ENCODE measurements at regions not wholly inside any gene's neighbourhood (a gene's known extent, or its start where the extent isn't known, plus 50 kb on each side); places are given as distances from the start of the nearest gene placed in this dataset.

- TF ChIP-seq POLR2A (IDR thresholded peaks at IDR 0.05), result no peak
- TF ChIP-seq, protein P1, sequence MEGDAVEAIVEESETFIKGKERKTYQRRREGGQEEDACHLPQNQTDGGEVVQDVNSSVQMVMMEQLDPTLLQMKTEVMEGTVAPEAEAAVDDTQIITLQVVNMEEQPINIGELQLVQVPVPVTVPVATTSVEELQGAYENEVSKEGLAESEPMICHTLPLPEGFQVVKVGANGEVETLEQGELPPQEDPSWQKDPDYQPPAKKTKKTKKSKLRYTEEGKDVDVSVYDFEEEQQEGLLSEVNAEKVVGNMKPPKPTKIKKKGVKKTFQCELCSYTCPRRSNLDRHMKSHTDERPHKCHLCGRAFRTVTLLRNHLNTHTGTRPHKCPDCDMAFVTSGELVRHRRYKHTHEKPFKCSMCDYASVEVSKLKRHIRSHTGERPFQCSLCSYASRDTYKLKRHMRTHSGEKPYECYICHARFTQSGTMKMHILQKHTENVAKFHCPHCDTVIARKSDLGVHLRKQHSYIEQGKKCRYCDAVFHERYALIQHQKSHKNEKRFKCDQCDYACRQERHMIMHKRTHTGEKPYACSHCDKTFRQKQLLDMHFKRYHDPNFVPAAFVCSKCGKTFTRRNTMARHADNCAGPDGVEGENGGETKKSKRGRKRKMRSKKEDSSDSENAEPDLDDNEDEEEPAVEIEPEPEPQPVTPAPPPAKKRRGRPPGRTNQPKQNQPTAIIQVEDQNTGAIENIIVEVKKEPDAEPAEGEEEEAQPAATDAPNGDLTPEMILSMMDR (IDR thresholded peaks at IDR 0.05 in 4 of 5, conservative IDR thresholded peaks at IDR 0.05 in 1 of 5), result no peak
Observed at GRCh38 chr7:42550706-42551470, 313.9 kb upstream of the GLI3 start.

Measured in gastrocnemius medialis (tissue), 4 donors.